Muscle of leg (tissue), 3 donors: ENCODE measurements at regions not wholly inside any gene's neighbourhood (a gene's known extent, or its start where the extent isn't known, plus 50 kb on each side); places are given as distances from the start of the nearest gene placed in this dataset.

Experiments used
- DNase-seq: peaks from one replicate; pipeline ENCODE4 v3.0.0; 2013
- H3K27ac ChIP-seq: one replicate; pipeline ENCODE4 v1.5.1; 2013; ENCODE audit warnings: mild to moderate bottlenecking, low read length, control low read depth
- H3K27me3 ChIP-seq: one replicate; pipeline ENCODE4 v1.6.1; 2013; ENCODE audit warnings: low read length; ENCODE audit not compliant: control insufficient read depth, insufficient read depth
- H3K36me3 ChIP-seq: one replicate; pipeline ENCODE4 v1.6.1; 2013; ENCODE audit warnings: low read length; ENCODE audit not compliant: control insufficient read depth, insufficient read depth
- H3K4me1 ChIP-seq: one replicate; pipeline ENCODE4 v1.6.1; 2013; ENCODE audit warnings: low read length; ENCODE audit not compliant: control insufficient read depth, insufficient read depth
- H3K4me3 ChIP-seq: one replicate; pipeline ENCODE4 v1.5.1; 2013; ENCODE audit warnings: low read length, control low read depth
- H3K9me3 ChIP-seq: replicated peaks from 2 replicates; pipeline ENCODE4 v1.6.1; 2013; ENCODE audit warnings: low read depth, low read length; ENCODE audit not compliant: control insufficient read depth
- whole genome bisulfite sequencing: methylation state at CpG from one replicate; pipeline ENCODE4 v1.1.5; 2013; ENCODE audit warnings: missing lambda C conversion rate; ENCODE audit not compliant: insufficient coverage; 5-methylcytosine and 5-hydroxymethylcytosine counted together

GRCh38 chr3:168155303-168155702 lies 59.6 kb upstream of the GOLIM4 start:
- peaks cover 5% of the 10 kb centered on the region for H3K27me3 ChIP-seq
- peaks cover 3% of the 10 kb centered on the region for H3K9me3 ChIP-seq
- no peak for DNase-seq
- peaks cover 2% of the 10 kb centered on the region for H3K4me1 ChIP-seq
- no peak overlapping the region for H3K4me3 ChIP-seq
- H3K27ac ChIP-seq: no peak overlapping the region
- no peaks in the 10 kb centered on the region for H3K36me3 ChIP-seq

GRCh38 chr3:168154089-168154488 lies 58.4 kb upstream of the GOLIM4 start:
- no peak for DNase-seq
- no peak overlapping the region for H3K27ac ChIP-seq
- no peaks in the 10 kb centered on the region for H3K36me3 ChIP-seq
- no peak overlapping the region for H3K4me3 ChIP-seq
- WGBS: 81% methylated on average over 2 of the region's 2 CpGs
- H3K9me3 ChIP-seq: peaks cover 3% of the 10 kb centered on the region
- H3K4me1 ChIP-seq: peaks cover 2% of the 10 kb centered on the region
- H3K27me3 ChIP-seq: peaks cover under 1% of the 10 kb centered on the region

GRCh38 chr3:168152149-168152548 lies 56.4 kb upstream of the GOLIM4 start:
- peaks cover 2% of the 10 kb centered on the region for H3K4me1 ChIP-seq
- H3K9me3 ChIP-seq: peaks cover 3% of the 10 kb centered on the region
- WGBS: 100% methylated on average over 1 of the region's 1 CpG
- H3K27me3 ChIP-seq: no peaks in the 10 kb centered on the region
- no peaks in the 10 kb centered on the region for H3K36me3 ChIP-seq
- no peak overlapping the region for H3K4me3 ChIP-seq
- no peak for DNase-seq
- H3K27ac ChIP-seq: no peak overlapping the region
